Prostate gland (tissue), 2 donors: ENCODE measurements at regions not wholly inside any gene's neighbourhood (a gene's known extent, or its start where the extent isn't known, plus 50 kb on each side); places are given as distances from the start of the nearest gene placed in this dataset.

Experiments used
- POLR2A ChIP-seq: fragments of 450-650 bp; IDR thresholded peaks from one replicate; pipeline ENCODE4 v1.6.1; 2016; ENCODE audit warnings: antibody characterized with exemption, mild to moderate bottlenecking
- POLR2AphosphoS5 ChIP-seq: sonication (generic); formaldehyde crosslinking; IDR thresholded peaks from one replicate; pipeline ENCODE4 v1.6.1; 2017; ENCODE audit warnings: antibody characterized with exemption
- TF ChIP-seq, protein P1 (sequence below), 4 experiments: fragments of 200-600 bp in 2 of 4; fragments of 450-650 bp in 2 of 4; sonication (generic) in 2 of 4; IDR thresholded peaks; 1 replicate in 3 of 4; 2 replicates in 1 of 4; pipeline ENCODE4 v1.5.1; 2016 to 2019; ENCODE audit warnings: antibody characterized with exemption in 4 of 4, mild to moderate bottlenecking in 2 of 4, moderate library complexity in 2 of 4

- TF ChIP-seq, protein P1, sequence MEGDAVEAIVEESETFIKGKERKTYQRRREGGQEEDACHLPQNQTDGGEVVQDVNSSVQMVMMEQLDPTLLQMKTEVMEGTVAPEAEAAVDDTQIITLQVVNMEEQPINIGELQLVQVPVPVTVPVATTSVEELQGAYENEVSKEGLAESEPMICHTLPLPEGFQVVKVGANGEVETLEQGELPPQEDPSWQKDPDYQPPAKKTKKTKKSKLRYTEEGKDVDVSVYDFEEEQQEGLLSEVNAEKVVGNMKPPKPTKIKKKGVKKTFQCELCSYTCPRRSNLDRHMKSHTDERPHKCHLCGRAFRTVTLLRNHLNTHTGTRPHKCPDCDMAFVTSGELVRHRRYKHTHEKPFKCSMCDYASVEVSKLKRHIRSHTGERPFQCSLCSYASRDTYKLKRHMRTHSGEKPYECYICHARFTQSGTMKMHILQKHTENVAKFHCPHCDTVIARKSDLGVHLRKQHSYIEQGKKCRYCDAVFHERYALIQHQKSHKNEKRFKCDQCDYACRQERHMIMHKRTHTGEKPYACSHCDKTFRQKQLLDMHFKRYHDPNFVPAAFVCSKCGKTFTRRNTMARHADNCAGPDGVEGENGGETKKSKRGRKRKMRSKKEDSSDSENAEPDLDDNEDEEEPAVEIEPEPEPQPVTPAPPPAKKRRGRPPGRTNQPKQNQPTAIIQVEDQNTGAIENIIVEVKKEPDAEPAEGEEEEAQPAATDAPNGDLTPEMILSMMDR (IDR thresholded peaks at IDR 0.05): no peak
- TF ChIP-seq POLR2A: no peak
- TF ChIP-seq POLR2AphosphoS5: no peak
Measured at GRCh38 chr16:65634833-65635232, 513.0 kb upstream of the CDH11 start.
